Osteocyte (in vitro differentiated cells): ENCODE measurements at regions not wholly inside any gene's neighbourhood (a gene's known extent, or its start where the extent isn't known, plus 50 kb on each side); places are given as distances from the start of the nearest gene placed in this dataset.

Source experiments
- DNase-seq: peaks from one replicate; pipeline ENCODE4 v3.0.0; 2021; ENCODE audit warnings: mixed read lengths; ENCODE audit not compliant: unreplicated experiment; ENCODE audit errors: extremely low spot score
- H3K27ac Mint-ChIP-seq: one replicate; pipeline ENCODE4 v1.8.0; 2021; ENCODE audit warnings: mild to moderate bottlenecking, mixed read lengths; ENCODE audit not compliant: unreplicated experiment
- H3K27me3 Mint-ChIP-seq: one replicate; pipeline ENCODE4 v1.8.0; 2021; ENCODE audit warnings: mixed read lengths; ENCODE audit not compliant: unreplicated experiment
- H3K36me3 Mint-ChIP-seq: one replicate; pipeline ENCODE4 v1.8.0; 2021; ENCODE audit warnings: mixed read lengths; ENCODE audit not compliant: unreplicated experiment
- H3K4me1 Mint-ChIP-seq: one replicate; pipeline ENCODE4 v1.8.0; 2021; ENCODE audit warnings: mixed read lengths; ENCODE audit not compliant: unreplicated experiment
- H3K4me3 Mint-ChIP-seq: one replicate; pipeline ENCODE4 v1.8.0; 2021; ENCODE audit warnings: mild to moderate bottlenecking, moderate library complexity, mixed read lengths; ENCODE audit not compliant: unreplicated experiment
- H3K9me3 Mint-ChIP-seq: one replicate; pipeline ENCODE4 v1.8.0; 2021; ENCODE audit warnings: mixed read lengths; ENCODE audit not compliant: unreplicated experiment
- TF ChIP-seq, protein P1 (sequence below): fragments of 200-600 bp; sonication (generic); IDR thresholded peaks from 2 replicates; pipeline ENCODE4 v1.5.0; 2021; ENCODE audit warnings: antibody characterized with exemption, mild to moderate bottlenecking, moderate library complexity

DNA sequence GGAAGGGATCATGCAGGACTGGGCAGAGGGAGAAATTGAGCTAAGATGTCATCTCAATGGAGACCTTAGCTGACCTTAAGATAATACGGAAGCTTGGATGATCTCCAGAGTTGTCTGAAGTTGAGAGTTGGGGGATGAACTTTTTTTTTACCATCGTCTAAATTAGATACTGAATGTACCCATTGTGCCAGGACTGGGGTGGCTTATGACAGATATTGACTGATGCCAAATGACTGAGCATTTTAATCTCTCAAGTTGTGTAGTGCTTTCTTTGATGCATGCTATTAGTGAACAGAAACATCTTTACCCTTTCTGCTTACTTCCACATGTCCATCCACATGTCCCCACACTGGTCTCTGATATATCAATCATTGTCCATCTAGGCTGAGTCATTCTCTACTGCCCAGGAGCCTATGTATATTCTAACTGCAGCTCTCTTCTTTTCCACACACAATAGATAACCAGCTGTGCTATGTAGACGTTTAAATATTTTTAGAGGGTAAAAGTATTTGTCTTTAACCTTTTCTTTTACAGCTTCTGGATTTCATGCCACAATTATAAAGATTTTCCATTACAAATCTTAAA, 60.2 kb upstream of the ZKSCAN2 start:
- no peak for DNase-seq
- Mint-ChIP-seq H3K4me1 (no peaks in the 10 kb centered on the region), H3K27ac (no peak overlapping the region), H3K4me3 (no peak overlapping the region), H3K27me3 (no peaks in the 10 kb centered on the region), H3K9me3 (peaks cover 47% of the 10 kb centered on the region), H3K36me3 (no peaks in the 10 kb centered on the region)
- TF ChIP-seq, protein P1, sequence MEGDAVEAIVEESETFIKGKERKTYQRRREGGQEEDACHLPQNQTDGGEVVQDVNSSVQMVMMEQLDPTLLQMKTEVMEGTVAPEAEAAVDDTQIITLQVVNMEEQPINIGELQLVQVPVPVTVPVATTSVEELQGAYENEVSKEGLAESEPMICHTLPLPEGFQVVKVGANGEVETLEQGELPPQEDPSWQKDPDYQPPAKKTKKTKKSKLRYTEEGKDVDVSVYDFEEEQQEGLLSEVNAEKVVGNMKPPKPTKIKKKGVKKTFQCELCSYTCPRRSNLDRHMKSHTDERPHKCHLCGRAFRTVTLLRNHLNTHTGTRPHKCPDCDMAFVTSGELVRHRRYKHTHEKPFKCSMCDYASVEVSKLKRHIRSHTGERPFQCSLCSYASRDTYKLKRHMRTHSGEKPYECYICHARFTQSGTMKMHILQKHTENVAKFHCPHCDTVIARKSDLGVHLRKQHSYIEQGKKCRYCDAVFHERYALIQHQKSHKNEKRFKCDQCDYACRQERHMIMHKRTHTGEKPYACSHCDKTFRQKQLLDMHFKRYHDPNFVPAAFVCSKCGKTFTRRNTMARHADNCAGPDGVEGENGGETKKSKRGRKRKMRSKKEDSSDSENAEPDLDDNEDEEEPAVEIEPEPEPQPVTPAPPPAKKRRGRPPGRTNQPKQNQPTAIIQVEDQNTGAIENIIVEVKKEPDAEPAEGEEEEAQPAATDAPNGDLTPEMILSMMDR: no peak

DNA sequence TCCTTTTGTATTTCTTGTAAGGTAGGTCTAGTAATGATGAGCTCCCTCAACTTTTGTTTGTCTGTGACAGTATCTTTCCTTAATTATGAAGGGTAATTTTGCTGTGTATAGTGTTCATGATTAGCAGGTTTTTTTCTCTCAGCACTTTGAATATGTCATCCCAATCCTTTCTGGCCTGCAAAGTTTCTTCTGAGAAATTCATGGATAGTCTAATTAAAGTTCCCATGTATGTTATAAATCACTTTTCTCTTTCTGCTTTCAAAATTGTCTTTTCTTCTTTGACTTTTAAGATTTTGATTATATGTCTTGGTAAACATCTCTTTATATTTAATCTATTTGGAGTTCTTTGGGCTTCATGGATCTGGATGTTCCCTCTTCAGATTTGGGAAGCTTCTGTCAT, 54.3 kb upstream of the ZKSCAN2 start:
- TF ChIP-seq, protein P1: no peak
- Mint-ChIP-seq H3K4me1 (no peaks in the 10 kb centered on the region), H3K36me3 (no peaks in the 10 kb centered on the region), H3K9me3 (peaks cover 49% of the 10 kb centered on the region), H3K4me3 (no peak overlapping the region), H3K27ac (no peak overlapping the region), H3K27me3 (no peaks in the 10 kb centered on the region)
- no peak for DNase-seq

DNA sequence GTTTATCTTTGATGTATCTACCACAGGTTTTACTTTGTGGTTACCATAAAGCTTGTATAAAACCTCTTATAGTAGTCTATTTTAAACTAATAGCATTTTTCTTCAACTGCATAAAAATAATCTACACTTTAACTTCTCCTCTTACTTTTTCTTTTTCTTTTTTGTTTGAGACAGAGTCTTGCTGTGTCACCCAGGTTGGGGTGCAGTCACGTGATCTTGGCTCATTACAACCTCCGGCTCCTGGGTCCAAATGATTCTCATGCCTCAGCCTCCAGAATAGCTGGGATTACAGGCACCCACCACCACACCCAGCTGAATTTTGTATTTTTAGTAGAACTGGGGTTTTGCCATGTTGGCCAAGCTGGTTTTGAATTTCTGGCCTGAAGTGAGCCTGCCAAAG, 53.4 kb upstream of the ZKSCAN2 start:
- TF ChIP-seq, protein P1: no peak
- no peak overlapping the region for H3K4me3 Mint-ChIP-seq
- H3K4me1 Mint-ChIP-seq: no peaks in the 10 kb centered on the region
- no peak for DNase-seq
- H3K27ac Mint-ChIP-seq: no peak overlapping the region
- no peaks in the 10 kb centered on the region for H3K27me3 Mint-ChIP-seq
- no peaks in the 10 kb centered on the region for H3K36me3 Mint-ChIP-seq
- peaks cover 45% of the 10 kb centered on the region for H3K9me3 Mint-ChIP-seq
